GM19239 (cell line): ENCODE measurements at regions not wholly inside any gene's neighbourhood (a gene's known extent, or its start where the extent isn't known, plus 50 kb on each side); places are given as distances from the start of the nearest gene placed in this dataset.
"Not testable (repeated sequence)": the region's sequence is repeated elsewhere in the genome, so short reads cannot be mapped to it uniquely, and the experiment has no call there.

ENCODE experiments used
- DNase-seq: peaks from one replicate; pipeline ENCODE4 v3.0.0; 2011; ENCODE audit warnings: low spot score; ENCODE audit not compliant: insufficient read length
- FAIRE-seq: peaks from 2 replicates; lab custom pipeline; 2011; peaks lifted over from hg19 to GRCh38; lab: Jason Lieb, UNC

DNA sequence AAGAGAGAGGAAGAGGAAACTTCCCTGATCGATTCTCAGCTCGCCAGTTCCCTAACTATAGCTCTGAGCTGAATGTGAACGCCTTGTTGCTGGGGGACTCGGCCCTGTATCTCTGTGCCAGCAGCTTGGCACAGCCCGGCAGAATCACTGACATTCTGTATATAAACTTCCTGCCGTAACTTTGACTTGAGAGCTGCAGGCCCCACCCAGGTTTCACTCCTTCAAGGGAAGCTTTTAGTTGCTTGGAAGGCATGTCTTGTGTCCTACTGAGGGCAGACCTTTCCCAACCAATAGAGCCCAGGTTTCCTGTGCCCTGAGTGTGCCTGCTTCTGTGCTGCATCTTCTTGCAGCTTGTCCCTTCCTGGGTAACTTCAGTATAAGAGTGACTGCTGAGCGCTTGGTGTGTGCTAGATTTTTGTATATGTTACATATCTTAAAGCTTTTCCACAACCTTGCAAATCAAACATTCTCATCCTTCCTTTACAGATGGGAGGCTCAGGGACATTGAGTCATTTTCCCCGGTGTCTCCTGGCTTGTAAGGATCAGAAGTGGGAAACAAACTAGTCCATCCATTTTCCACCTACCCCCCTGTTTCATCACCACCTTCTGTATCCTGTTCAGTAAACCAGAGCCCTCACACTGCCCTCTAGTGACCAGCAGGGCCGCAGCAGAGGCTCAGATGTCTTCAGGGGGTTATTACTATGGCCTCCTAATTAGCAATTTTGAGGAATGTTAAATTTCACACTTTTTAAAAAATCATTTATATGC lies 225.2 kb upstream of the PRSS58 start:
- FAIRE-seq (no peak), DNase-seq (no peak)

GRCh38 chr7:142481548-142481947 lies 223.7 kb upstream of the PRSS58 start:
- no peak for FAIRE-seq
- no peak for DNase-seq

DNA sequence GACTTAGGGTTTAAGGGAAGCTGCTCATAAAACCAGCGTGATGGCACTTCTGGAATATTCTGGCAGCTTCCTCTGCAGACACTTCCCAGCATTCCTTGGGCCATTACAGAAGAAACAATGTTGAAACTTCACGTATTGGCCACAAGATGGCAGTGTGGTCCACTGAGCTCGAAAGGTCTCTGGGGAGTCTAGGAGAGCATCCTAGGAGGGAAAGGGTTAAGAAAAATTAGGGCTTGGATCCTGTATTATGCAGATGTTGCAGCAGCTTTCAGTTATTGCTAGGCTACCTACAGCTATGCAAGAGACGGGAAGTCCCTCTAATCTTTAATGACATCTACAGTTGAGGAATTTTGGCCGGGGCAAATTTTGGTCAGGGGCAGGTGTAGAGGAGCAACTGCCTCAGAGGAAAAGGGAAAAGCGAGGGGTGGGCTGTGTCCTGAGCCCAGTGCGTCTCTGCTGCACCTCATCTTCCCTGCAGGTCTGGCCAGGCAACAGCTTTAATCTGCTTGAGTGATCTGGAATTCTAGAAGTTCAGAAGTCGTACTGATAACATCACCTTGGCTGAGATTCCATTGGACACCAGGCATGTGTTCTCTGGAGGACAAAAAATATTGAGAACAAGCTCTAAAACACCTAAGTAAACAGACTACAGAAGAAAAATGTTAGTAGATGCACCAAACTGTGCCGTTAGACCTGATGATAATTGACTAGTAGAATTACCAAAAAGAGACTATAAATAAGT lies 220.8 kb upstream of the PRSS58 start:
- no peak for DNase-seq
- peak; percentile 26 for FAIRE-seq

- not testable (repeated sequence) for FAIRE-seq, DNase-seq
These were observed 219.9 kb upstream of the PRSS58 start for GRCh38 chr7:142477801-142478200.

DNA sequence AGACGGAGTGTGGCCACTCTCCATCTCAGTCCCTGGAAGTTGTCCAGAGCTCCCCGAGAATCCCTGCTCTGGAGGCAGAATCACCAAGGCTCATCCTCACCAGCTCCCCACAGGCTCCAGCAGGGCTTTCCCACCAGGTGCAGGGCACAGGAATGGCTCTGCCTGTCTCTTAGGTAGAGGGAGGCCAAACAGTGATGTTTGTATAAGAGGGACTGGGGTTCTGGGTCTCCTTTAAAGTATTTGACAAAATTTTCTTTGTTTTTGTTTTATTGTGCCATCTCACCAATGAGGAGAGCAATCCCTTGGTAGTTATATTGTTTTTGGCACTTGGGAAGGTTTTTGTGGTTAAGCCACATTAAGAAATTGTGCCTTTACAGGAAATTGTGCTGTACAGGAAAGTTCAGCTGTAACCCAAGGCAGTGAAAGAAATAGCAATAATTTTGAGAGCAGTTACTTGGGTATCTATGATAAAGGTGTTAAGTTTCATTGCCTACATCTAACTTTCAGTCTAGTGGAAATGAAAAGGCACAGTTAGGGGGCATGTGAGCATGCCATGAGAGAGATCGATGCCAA lies 219.3 kb upstream of the PRSS58 start:
- DNase-seq (no peak), FAIRE-seq (no peak)

GRCh38 chr7:142476077-142476476 lies 218.2 kb upstream of the PRSS58 start:
- FAIRE-seq (no peak), DNase-seq (no peak)

DNA sequence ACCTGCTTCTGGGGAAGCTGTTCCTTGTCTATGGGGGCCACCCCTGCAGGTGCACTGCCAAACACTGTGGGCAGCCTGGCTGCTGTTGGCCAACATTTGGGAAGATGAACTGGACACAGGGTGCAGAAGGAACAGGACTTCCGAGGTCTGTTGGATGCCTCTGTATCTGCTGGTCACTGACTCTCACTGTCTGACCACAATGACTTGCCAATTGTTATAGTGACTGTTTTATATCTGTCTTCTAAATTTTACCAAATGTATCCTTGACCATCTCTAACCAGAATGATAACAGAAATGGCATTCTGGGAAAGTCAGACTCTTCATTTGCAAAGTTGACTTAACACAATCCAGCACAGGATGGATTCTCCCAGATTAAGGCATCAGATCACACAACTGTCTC lies 214.0 kb upstream of the PRSS58 start:
- no peak for DNase-seq
- FAIRE-seq, result no peak

- no peak for DNase-seq
These were observed 212.6 kb upstream of the PRSS58 start for GRCh38 chr7:142470544-142470830.

DNA sequence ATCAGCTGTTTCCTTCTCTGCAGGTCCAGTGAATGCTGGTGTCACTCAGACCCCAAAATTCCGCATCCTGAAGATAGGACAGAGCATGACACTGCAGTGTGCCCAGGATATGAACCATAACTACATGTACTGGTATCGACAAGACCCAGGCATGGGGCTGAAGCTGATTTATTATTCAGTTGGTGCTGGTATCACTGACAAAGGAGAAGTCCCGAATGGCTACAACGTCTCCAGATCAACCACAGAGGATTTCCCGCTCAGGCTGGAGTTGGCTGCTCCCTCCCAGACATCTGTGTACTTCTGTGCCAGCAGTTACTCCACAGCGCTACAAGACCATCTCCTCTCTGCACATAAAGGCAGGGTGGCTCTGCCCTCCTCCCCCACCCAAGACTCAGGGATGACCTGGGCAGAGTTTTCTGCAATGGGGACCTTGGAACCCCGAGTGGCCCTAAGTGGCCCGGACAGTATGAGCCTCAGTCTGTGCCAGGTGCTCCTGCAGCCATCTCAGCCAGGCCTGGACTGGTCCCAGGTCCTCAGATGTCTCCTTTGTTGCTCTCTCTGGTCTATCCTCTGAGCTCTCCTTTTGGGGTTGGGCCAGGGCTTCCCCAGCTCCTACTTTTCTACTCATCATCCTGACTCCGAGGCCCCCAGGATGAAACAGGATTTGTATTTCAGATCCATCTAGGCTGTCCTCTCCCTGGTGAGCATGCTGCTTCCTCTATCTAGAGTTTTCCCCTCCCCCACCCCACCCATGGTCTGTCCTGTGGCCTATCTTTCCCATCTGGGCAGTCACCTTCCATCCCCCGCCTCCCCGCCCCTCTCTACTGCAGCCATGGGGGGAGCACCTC lies 212.1 kb upstream of the PRSS58 start:
- DNase-seq, result no peak
- FAIRE-seq, result no peak

More at GRCh38 chr7:142470544-142470830, 212.6 kb upstream of the PRSS58 start:
- FAIRE-seq, result no peak

- FAIRE-seq (no peak), DNase-seq (no peak)
These were observed 211.2 kb upstream of the PRSS58 start for GRCh38 chr7:142468871-142469665.

GRCh38 chr7:142467056-142467655 lies 209.3 kb upstream of the PRSS58 start:
- DNase-seq, FAIRE-seq: not testable (repeated sequence)

- DNase-seq (no peak), FAIRE-seq (no peak)
These were observed 205.6 kb upstream of the PRSS58 start for GRCh38 chr7:142463401-142463850.

GRCh38 chr7:142461437-142461836 lies 203.6 kb upstream of the PRSS58 start:
- DNase-seq (no peak), FAIRE-seq (no peak)

- DNase-seq, result no peak
- FAIRE-seq, result no peak
These were observed 202.7 kb upstream of the PRSS58 start for GRCh38 chr7:142460402-142461117.

- DNase-seq (peak; percentile 37), FAIRE-seq (peak; percentile 90)
These were observed 201.7 kb upstream of the PRSS58 start for GRCh38 chr7:142459551-142459963.

GRCh38 chr7:142457146-142457703 lies 199.4 kb upstream of the PRSS58 start:
- no peak for FAIRE-seq
- DNase-seq, result no peak

- no peak for FAIRE-seq
These were observed 197.5 kb upstream of the PRSS58 start for GRCh38 chr7:142455392-142455791.

GRCh38 chr7:142454862-142455261 lies 197.0 kb upstream of the PRSS58 start:
- DNase-seq, result no peak
- FAIRE-seq, result no peak

More at GRCh38 chr7:142455392-142455791, 197.5 kb upstream of the PRSS58 start:
- DNase-seq, result no peak
